ENCODE measurements at regions not wholly inside any gene's neighbourhood (a gene's known extent, or its start where the extent isn't known, plus 50 kb on each side); places are given as distances from the start of the nearest gene placed in this dataset.

DNA sequence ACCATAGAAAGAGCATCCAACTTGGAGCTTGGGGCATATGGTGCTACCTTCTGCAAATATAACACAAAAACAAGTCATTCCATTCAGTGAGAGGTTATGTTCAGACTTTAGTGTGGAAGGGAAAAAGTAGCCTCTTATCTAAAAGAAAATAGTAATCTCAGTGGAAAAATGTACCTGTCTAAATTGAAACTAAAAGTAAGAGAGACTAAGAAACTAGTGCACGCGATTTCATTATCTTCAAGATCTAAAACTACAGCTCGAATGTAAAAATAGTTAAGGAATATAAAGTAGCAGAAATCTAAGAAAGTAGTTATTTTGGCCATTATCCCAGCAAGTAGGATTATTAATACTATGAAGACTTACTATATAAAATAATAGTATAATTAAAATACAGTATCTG is 233.0 kb upstream of the PPP1R3A start:
- TF ChIP-seq CEBPB (IDR thresholded peaks at IDR 0.05) (no peak), EP300 (IDR thresholded peaks at IDR 0.05; ENCODE audit: borderline replicate concordance) (no peak), TAF1 (IDR thresholded peaks at IDR 0.05; ENCODE audit: low read depth) (no peak), FOXM1 (IDR thresholded peaks at IDR 0.05; ENCODE audit: borderline replicate concordance, low read depth) (no peak), TEAD4 (IDR thresholded peaks at IDR 0.05) (no peak), YY1 (IDR thresholded peaks at IDR 0.05; ENCODE audit: low read depth) (no peak), EGR1 (IDR thresholded peaks at IDR 0.05) (no peak), CREB1 (IDR thresholded peaks at IDR 0.05; ENCODE audit: low read depth) (no peak), NFIC (IDR thresholded peaks at IDR 0.05) (no peak), TCF12 (IDR thresholded peaks at IDR 0.05; ENCODE audit: low read depth) (no peak)
- TF ChIP-seq, protein P1, sequence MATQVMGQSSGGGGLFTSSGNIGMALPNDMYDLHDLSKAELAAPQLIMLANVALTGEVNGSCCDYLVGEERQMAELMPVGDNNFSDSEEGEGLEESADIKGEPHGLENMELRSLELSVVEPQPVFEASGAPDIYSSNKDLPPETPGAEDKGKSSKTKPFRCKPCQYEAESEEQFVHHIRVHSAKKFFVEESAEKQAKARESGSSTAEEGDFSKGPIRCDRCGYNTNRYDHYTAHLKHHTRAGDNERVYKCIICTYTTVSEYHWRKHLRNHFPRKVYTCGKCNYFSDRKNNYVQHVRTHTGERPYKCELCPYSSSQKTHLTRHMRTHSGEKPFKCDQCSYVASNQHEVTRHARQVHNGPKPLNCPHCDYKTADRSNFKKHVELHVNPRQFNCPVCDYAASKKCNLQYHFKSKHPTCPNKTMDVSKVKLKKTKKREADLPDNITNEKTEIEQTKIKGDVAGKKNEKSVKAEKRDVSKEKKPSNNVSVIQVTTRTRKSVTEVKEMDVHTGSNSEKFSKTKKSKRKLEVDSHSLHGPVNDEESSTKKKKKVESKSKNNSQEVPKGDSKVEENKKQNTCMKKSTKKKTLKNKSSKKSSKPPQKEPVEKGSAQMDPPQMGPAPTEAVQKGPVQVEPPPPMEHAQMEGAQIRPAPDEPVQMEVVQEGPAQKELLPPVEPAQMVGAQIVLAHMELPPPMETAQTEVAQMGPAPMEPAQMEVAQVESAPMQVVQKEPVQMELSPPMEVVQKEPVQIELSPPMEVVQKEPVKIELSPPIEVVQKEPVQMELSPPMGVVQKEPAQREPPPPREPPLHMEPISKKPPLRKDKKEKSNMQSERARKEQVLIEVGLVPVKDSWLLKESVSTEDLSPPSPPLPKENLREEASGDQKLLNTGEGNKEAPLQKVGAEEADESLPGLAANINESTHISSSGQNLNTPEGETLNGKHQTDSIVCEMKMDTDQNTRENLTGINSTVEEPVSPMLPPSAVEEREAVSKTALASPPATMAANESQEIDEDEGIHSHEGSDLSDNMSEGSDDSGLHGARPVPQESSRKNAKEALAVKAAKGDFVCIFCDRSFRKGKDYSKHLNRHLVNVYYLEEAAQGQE (IDR thresholded peaks at IDR 0.05; ENCODE audit: low read depth): no peak
- TF ChIP-seq, protein P2, sequence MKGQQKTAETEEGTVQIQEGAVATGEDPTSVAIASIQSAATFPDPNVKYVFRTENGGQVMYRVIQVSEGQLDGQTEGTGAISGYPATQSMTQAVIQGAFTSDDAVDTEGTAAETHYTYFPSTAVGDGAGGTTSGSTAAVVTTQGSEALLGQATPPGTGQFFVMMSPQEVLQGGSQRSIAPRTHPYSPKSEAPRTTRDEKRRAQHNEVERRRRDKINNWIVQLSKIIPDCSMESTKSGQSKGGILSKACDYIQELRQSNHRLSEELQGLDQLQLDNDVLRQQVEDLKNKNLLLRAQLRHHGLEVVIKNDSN (IDR thresholded peaks at IDR 0.05): no peak
- TF ChIP-seq, protein P3, sequence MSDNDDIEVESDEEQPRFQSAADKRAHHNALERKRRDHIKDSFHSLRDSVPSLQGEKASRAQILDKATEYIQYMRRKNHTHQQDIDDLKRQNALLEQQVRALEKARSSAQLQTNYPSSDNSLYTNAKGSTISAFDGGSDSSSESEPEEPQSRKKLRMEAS (IDR thresholded peaks at IDR 0.05): no peak

DNA sequence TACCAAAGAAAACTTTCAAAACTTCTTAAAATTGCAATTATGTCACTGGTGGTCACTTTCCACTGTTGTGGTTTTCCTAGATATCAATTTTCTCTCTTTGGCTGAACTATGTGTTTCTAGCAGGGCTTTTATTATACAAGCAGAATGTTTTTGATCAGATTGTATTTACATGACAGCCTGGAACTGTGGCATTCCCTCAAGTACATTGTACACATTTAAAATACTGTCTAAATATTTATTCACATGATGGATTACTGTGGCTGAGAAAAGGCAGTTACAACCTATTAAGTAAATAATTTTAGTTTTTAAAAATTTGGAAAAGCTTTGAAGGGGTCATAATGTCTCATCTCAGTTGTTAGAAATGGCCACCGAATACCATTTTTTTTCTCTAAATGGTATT is 231.9 kb upstream of the PPP1R3A start:
- TF ChIP-seq TAF1 (IDR thresholded peaks at IDR 0.05; ENCODE audit: low read depth): no peak
- no peak for TF ChIP-seq CEBPB (IDR thresholded peaks at IDR 0.05)
- no peak for TF ChIP-seq TCF12 (IDR thresholded peaks at IDR 0.05; ENCODE audit: low read depth)
- no peak for TF ChIP-seq EP300 (IDR thresholded peaks at IDR 0.05; ENCODE audit: borderline replicate concordance)

DNA sequence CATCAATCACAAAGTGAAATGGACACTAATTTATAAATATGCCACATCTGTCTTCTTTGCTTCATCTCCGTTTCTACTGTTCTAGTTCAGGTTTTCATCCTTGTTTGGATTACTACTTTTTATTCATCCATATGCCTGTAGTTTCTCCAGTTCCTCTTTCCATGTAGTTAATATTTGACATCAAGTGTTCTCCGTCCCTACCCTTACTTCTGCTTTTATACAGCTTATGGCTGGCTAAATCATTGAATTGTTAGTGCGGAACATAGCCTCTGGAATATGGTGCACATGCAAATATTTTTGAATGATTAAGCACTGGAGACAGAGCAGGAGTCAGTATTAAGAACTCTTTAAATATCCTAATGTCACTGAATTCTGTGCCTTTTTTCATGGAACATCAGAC is 230.0 kb upstream of the PPP1R3A start:
- TF ChIP-seq ZBTB7A (IDR thresholded peaks at IDR 0.05; ENCODE audit: low read depth): no peak
- TF ChIP-seq FOXM1 (IDR thresholded peaks at IDR 0.05; ENCODE audit: borderline replicate concordance, low read depth): no peak
- TF ChIP-seq RAD21 (IDR thresholded peaks at IDR 0.05; ENCODE audit: low read depth): no peak
- no peak for TF ChIP-seq TEAD4 (IDR thresholded peaks at IDR 0.05)
- no peak for TF ChIP-seq EP300 (IDR thresholded peaks at IDR 0.05; ENCODE audit: borderline replicate concordance)
- TF ChIP-seq CEBPB (IDR thresholded peaks at IDR 0.05): no peak
- no peak for TF ChIP-seq TAF1 (IDR thresholded peaks at IDR 0.05; ENCODE audit: low read depth)

DNA sequence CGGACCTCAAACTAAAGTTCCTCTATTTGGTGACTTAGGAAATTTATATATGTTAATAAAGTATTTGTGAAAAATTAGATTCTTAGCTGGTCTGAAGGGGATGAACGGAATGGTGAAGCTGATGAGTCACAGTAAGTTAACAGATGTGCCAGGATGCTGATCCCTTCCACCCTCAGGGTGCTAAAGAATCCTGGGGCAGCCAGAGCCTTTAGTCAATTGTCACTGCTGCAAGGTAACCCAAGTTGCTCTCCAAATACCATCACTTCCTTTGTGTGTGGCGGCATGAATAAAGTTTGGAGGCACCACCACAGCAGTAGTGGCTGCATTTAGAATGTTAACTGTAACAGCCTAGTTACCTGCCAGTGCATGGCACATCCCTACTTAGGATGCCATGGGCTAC is 222.6 kb upstream of the PPP1R3A start:
- TF ChIP-seq EP300 (IDR thresholded peaks at IDR 0.05; ENCODE audit: borderline replicate concordance): no peak
- TF ChIP-seq, protein P2 (IDR thresholded peaks at IDR 0.05): no peak
- TF ChIP-seq, protein P1 (IDR thresholded peaks at IDR 0.05; ENCODE audit: low read depth): no peak
- TF ChIP-seq, protein P3 (IDR thresholded peaks at IDR 0.05): no peak
- no peak for TF ChIP-seq ZBTB7A (IDR thresholded peaks at IDR 0.05; ENCODE audit: low read depth)
- no peak for TF ChIP-seq RAD21 (IDR thresholded peaks at IDR 0.05; ENCODE audit: low read depth)
- no peak for TF ChIP-seq CREB1 (IDR thresholded peaks at IDR 0.05; ENCODE audit: low read depth)

DNA sequence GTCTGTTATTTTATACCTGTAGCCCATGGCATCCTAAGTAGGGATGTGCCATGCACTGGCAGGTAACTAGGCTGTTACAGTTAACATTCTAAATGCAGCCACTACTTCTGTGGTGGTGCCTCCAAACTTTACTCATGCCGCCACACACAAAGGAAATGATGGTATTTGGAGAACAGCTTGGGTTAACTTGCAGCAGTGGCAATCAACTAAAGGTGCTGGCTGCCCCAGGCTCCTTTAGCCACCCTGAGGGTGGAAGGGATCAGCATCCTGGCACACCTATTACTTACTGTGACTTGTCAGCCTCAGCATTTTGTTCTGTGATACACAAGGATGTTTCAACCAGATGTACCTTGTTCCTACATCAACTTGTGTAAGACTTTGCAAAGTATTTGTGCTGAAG is 221.8 kb upstream of the PPP1R3A start:
- TF ChIP-seq, protein P2 (IDR thresholded peaks at IDR 0.05): no peak
- TF ChIP-seq, protein P3 (IDR thresholded peaks at IDR 0.05): no peak
- no peak for TF ChIP-seq CEBPB (IDR thresholded peaks at IDR 0.05)
- no peak for TF ChIP-seq TAF1 (IDR thresholded peaks at IDR 0.05; ENCODE audit: low read depth)
- TF ChIP-seq YY1 (IDR thresholded peaks at IDR 0.05; ENCODE audit: low read depth): no peak
- no peak for TF ChIP-seq RAD21 (IDR thresholded peaks at IDR 0.05; ENCODE audit: low read depth)

DNA sequence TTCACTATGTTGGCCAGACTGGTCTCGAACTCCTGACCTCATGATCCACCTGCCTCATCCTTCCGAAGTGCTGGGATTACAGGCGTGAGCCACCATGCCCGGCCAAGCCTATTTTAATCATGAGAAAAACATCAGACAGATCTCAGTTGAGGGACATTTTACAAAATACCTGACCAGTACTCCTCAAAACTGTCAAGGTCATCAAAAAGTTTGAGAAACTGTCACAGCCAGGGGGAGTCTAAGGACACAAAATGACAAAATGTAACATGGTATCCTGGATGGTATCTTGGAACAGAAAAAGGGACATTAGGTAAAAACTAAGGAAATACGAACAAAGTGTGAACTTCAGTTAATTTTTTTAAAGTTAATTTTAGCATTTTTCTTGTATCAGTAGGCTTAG is 219.8 kb upstream of the PPP1R3A start:
- TF ChIP-seq ZBTB7A (IDR thresholded peaks at IDR 0.05; ENCODE audit: low read depth): no peak
- TF ChIP-seq CREB1 (IDR thresholded peaks at IDR 0.05; ENCODE audit: low read depth): no peak
- no peak for TF ChIP-seq YY1 (IDR thresholded peaks at IDR 0.05; ENCODE audit: low read depth)
- TF ChIP-seq TCF12 (IDR thresholded peaks at IDR 0.05; ENCODE audit: low read depth): no peak
- TF ChIP-seq EP300 (IDR thresholded peaks at IDR 0.05; ENCODE audit: borderline replicate concordance): no peak
- no peak for TF ChIP-seq RAD21 (IDR thresholded peaks at IDR 0.05; ENCODE audit: low read depth)
- TF ChIP-seq CEBPB (IDR thresholded peaks at IDR 0.05): no peak
- no peak for TF ChIP-seq NFIC (IDR thresholded peaks at IDR 0.05)
- TF ChIP-seq TEAD4 (IDR thresholded peaks at IDR 0.05): no peak
- TF ChIP-seq FOXM1 (IDR thresholded peaks at IDR 0.05; ENCODE audit: borderline replicate concordance, low read depth): no peak

All from Ishikawa (cell line).